ENCODE measurements at regions not wholly inside any gene's neighbourhood (a gene's known extent, or its start where the extent isn't known, plus 50 kb on each side); places are given as distances from the start of the nearest gene placed in this dataset.

- TF ChIP-seq CTCF (IDR thresholded peaks at IDR 0.05 in 4 of 5, conservative IDR thresholded peaks at IDR 0.05 in 1 of 5) (peak in 1 of 5 experiments; percentile 14), POLR2A (IDR thresholded peaks at IDR 0.05) (no peak)
Measured at GRCh38 chr4:24143741-24144140, 253.9 kb upstream of the PPARGC1A start.
